Peyer's patch (tissue), 4 donors: ENCODE measurements at regions not wholly inside any gene's neighbourhood (a gene's known extent, or its start where the extent isn't known, plus 50 kb on each side); places are given as distances from the start of the nearest gene placed in this dataset.

Source experiments
- CTCF ChIP-seq, 6 experiments: fragments of 450-650 bp in 4 of 6; fragments of 200-600 bp in 2 of 6; sonication (generic) in 1 of 6; IDR thresholded peaks; one replicate each; pipeline ENCODE4 v1.5.1; 2017 to 2019; ENCODE audit warnings: antibody characterized with exemption in 6 of 6, mild to moderate bottlenecking in 3 of 6, moderate library complexity in 1 of 6
- POLR2A ChIP-seq, 2 donors: fragments of 450-650 bp; IDR thresholded peaks; one replicate each; pipeline ENCODE4 v1.5.1; 2017; ENCODE audit warnings: antibody characterized with exemption in 2 of 2, mild to moderate bottlenecking in 2 of 2, moderate library complexity in 2 of 2

GRCh38 chr5:143506836-143507552 lies 103.5 kb upstream of the NR3C1 start:
- TF ChIP-seq CTCF (IDR thresholded peaks at IDR 0.05) (peak in 1 of 6 experiments; percentile 37), POLR2A (IDR thresholded peaks at IDR 0.05) (no peak)
